Left lung (tissue), 4 donors: ENCODE measurements at regions not wholly inside any gene's neighbourhood (a gene's known extent, or its start where the extent isn't known, plus 50 kb on each side); places are given as distances from the start of the nearest gene placed in this dataset.

ENCODE experiments used
- ATAC-seq: fragments of 200-7000 bp; cut with Tn5 transposase; one replicate; pipeline ENCODE4 v1.9.1; 2020; ENCODE audit warnings: moderate library complexity
- DNase-seq, 4 donors: peaks; one replicate each; pipeline ENCODE4 v3.0.0-alpha.2; 2013 to 2020
- H3K27ac ChIP-seq, 2 donors: fragments of 200-600 bp; sonication (generic) in 1 of 2; one replicate each; pipeline versions ENCODE4 v1.5.0 to v1.8.0; 2020 to 2021
- H3K27me3 ChIP-seq, 2 donors: fragments of 200-600 bp; sonication (generic) in 1 of 2; one replicate each; pipeline versions ENCODE4 v1.5.0 to v1.8.0; 2020 to 2021
- H3K36me3 ChIP-seq, 2 donors: fragments of 200-600 bp; sonication (generic) in 1 of 2; one replicate each; pipeline versions ENCODE4 v1.5.0 to v1.8.0; 2020 to 2021
- H3K4me1 ChIP-seq, 2 donors: fragments of 200-600 bp; one replicate each; pipeline ENCODE4 v1.8.0; 2021
- H3K4me3 ChIP-seq, 2 donors: fragments of 200-600 bp; sonication (generic) in 1 of 2; one replicate each; pipeline versions ENCODE4 v1.5.0 to v1.8.0; 2020 to 2021; ENCODE audit warnings: mild to moderate bottlenecking in 1 of 2
- H3K9me3 ChIP-seq, 2 donors: fragments of 200-600 bp; sonication (generic) in 1 of 2; one replicate each; pipeline versions ENCODE4 v1.5.0 to v1.8.0; 2020 to 2021
- intact Hi-C, 2 donors: fragments of 100-400 bp; cut with DNase I; formaldehyde crosslinking; loops; one replicate each; pipeline versions ENCODE4 v1.11.2 to v1.14.2; 2022
- TF ChIP-seq, protein P1 (sequence below), 2 donors: fragments of 200-600 bp; sonication (generic) in 1 of 2; IDR thresholded peaks; one replicate each; pipeline versions ENCODE4 v1.5.0 to v1.8.0; 2021; ENCODE audit warnings: antibody characterized with exemption in 2 of 2
- donor health status: DM: no; HTN: yes; CAD: no.
- donor health status: DM: no; HTN: no; CAD: no.

DNA sequence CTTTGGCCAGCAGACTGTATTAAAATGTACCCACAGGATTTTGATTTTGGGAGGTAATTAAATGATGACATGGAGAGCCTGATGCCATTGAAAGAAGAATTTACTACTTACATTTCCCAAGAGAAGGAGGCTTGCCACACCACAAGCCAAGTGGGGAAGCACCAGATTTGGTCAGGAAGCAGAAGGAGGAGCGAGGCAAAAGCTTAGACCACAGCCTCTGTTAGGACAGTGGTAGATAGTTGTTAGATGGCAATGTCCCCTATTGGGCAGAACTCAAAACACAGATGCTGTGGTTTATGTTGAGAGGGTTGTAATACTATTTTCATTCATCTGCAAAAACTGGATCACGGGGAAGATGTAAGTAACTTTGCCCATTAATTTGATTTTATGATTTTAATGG is 709.4 kb downstream of the VRK1 start:
- no peak for ATAC-seq
- no peaks in the 10 kb centered on the region for H3K27me3 ChIP-seq
- no peaks in the 10 kb centered on the region for H3K4me1 ChIP-seq
- H3K27ac ChIP-seq, result no peak overlapping the region
- intact Hi-C loops, result no loop called here
- H3K4me3 ChIP-seq, result no peak overlapping the region
- DNase-seq, result no peak
- H3K36me3 ChIP-seq, result no peaks in the 10 kb centered on the region
- TF ChIP-seq, protein P1, sequence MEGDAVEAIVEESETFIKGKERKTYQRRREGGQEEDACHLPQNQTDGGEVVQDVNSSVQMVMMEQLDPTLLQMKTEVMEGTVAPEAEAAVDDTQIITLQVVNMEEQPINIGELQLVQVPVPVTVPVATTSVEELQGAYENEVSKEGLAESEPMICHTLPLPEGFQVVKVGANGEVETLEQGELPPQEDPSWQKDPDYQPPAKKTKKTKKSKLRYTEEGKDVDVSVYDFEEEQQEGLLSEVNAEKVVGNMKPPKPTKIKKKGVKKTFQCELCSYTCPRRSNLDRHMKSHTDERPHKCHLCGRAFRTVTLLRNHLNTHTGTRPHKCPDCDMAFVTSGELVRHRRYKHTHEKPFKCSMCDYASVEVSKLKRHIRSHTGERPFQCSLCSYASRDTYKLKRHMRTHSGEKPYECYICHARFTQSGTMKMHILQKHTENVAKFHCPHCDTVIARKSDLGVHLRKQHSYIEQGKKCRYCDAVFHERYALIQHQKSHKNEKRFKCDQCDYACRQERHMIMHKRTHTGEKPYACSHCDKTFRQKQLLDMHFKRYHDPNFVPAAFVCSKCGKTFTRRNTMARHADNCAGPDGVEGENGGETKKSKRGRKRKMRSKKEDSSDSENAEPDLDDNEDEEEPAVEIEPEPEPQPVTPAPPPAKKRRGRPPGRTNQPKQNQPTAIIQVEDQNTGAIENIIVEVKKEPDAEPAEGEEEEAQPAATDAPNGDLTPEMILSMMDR (IDR thresholded peaks at IDR 0.05), result no peak
- H3K9me3 ChIP-seq, result no peaks in the 10 kb centered on the region

DNA sequence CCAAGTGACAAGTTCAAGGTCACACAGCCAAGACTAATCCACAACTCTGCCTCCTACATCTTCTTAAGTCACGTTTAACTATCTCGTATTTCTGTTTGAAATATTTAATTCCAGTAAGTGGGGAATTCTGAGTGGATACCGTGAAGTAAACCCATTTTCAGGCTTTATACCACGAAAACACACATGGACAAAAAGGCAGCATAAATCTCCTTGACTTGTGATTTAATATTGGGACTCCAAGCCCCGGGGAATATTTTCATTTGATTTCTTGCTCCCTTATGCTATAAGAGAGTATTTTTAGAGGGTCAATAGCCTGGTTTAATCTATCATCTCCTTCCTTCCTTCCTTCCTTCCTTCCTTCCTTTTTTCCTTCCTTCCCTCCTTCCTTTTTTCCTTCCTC is 716.7 kb downstream of the VRK1 start:
- DNase-seq (no peak), ATAC-seq (no peak)
- Histone ChIP-seq H3K4me3 (no peak overlapping the region), H3K27me3 (no peaks in the 10 kb centered on the region), H3K27ac (no peak overlapping the region), H3K4me1 (no peaks in the 10 kb centered on the region), H3K9me3 (peaks cover 0 to 2% of the 10 kb centered on the region in 2 donors), H3K36me3 (no peaks in the 10 kb centered on the region)
- intact Hi-C loops, result no loop called here
- TF ChIP-seq, protein P1 (IDR thresholded peaks at IDR 0.05), result no peak

GRCh38 chr14:97517566-97518234 is 720.5 kb downstream of the VRK1 start:
- H3K27ac ChIP-seq, result no peak overlapping the region
- intact Hi-C loops, result no loop called here
- no peaks in the 10 kb centered on the region for H3K27me3 ChIP-seq
- no peaks in the 10 kb centered on the region for H3K36me3 ChIP-seq
- ATAC-seq, result no peak
- peaks cover 0 to 2% of the 10 kb centered on the region in 2 donors for H3K9me3 ChIP-seq
- no peak for DNase-seq
- no peaks in the 10 kb centered on the region for H3K4me1 ChIP-seq
- TF ChIP-seq, protein P1 (IDR thresholded peaks at IDR 0.05), result no peak
- no peak overlapping the region for H3K4me3 ChIP-seq

DNA sequence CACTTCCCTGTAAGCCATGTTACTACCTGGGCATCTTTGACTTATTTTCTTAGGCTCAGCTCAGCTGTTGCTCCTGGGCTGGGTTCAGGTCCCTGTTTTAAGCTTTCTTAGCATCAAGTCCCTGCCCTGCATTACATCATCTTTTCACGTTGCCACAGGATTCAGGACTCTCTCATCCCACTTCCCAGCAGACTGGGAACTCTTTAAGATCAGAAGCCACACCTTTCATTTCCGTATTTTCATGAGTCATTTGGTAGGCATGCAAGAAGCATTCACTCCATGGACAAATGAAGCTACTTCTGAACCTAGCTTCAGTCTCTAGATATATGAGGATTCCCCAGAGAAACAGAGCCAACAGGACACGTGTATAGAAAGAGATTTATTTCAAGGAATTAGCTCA is 726.8 kb downstream of the VRK1 start:
- no peaks in the 10 kb centered on the region for H3K27me3 ChIP-seq
- no peak for ATAC-seq
- no peak overlapping the region for H3K4me3 ChIP-seq
- DNase-seq, result no peak
- no peaks in the 10 kb centered on the region for H3K4me1 ChIP-seq
- no peaks in the 10 kb centered on the region for H3K9me3 ChIP-seq
- TF ChIP-seq, protein P1 (IDR thresholded peaks at IDR 0.05), result no peak
- no peak overlapping the region for H3K27ac ChIP-seq
- H3K36me3 ChIP-seq, result no peaks in the 10 kb centered on the region
- intact Hi-C loops, result no loop called here

- no peaks in the 10 kb centered on the region for H3K4me1 ChIP-seq
- TF ChIP-seq, protein P1 (IDR thresholded peaks at IDR 0.05), result no peak
- no peak overlapping the region for H3K27ac ChIP-seq
- DNase-seq (no peak), ATAC-seq (no peak)
- no peaks in the 10 kb centered on the region for H3K9me3 ChIP-seq
- H3K4me3 ChIP-seq, result no peak overlapping the region
- H3K27me3 ChIP-seq, result no peaks in the 10 kb centered on the region
- intact Hi-C loops, result no loop called here
- no peaks in the 10 kb centered on the region for H3K36me3 ChIP-seq
Measured at GRCh38 chr14:97524589-97525319, 727.6 kb downstream of the VRK1 start.
